ENCODE measurements at regions not wholly inside any gene's neighbourhood (a gene's known extent, or its start where the extent isn't known, plus 50 kb on each side); places are given as distances from the start of the nearest gene placed in this dataset.

DNA sequence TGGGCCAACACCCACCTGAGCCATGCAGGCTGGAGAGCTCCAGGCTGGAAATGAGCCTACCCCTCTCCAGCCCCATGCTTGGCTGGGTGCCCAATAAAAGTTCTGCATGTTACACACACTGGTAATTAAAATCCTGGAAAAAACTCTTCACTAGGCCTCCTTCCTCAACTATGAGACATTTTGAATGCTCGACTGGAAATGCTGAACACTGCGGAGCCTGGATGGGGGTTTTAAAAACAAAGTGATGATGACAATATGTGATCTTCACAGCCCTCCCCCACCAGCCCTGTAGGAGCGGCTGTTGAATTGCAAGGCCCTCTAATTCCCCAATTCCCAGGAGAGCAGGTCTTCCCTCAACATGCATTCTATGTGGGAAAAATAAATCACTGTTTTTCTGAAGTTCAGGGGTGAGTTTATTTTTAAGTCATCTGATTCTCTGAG lies 179.2 kb downstream of the TTC32 start:
- Mint-ChIP-seq H3K4me3 (no peak overlapping the region), H3K27me3 (ENCODE audit: insufficient read depth) (peaks cover 14% of the 10 kb centered on the region), H3K36me3 (ENCODE audit: low read depth) (no peaks in the 10 kb centered on the region), H3K4me1 (ENCODE audit: low read depth) (no peaks in the 10 kb centered on the region), H3K9me3 (no peaks in the 10 kb centered on the region), H3K27ac (no peak overlapping the region)
- TF ChIP-seq, protein P1, sequence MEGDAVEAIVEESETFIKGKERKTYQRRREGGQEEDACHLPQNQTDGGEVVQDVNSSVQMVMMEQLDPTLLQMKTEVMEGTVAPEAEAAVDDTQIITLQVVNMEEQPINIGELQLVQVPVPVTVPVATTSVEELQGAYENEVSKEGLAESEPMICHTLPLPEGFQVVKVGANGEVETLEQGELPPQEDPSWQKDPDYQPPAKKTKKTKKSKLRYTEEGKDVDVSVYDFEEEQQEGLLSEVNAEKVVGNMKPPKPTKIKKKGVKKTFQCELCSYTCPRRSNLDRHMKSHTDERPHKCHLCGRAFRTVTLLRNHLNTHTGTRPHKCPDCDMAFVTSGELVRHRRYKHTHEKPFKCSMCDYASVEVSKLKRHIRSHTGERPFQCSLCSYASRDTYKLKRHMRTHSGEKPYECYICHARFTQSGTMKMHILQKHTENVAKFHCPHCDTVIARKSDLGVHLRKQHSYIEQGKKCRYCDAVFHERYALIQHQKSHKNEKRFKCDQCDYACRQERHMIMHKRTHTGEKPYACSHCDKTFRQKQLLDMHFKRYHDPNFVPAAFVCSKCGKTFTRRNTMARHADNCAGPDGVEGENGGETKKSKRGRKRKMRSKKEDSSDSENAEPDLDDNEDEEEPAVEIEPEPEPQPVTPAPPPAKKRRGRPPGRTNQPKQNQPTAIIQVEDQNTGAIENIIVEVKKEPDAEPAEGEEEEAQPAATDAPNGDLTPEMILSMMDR (IDR thresholded peaks at IDR 0.05) = no peak
- DNase-seq = no peak

DNA sequence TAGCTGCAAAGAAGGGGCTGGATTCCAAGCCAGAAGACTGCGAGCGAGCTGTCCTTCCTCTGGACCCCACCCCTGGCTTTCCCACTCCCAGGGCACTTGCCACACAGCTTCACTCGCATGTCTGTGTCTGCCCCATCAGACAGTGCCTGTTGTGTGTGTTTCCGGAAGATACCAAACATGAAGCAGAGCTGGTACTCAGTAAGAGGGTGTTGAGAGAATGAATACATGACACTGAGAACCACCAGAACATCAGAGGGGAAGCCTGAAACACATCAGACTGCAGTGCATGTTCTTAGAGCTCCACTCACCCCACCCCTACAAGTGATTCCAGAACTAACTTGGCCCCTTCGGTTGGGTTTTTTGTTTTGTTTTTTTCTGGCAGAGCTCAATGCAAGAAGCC lies 181.5 kb downstream of the TTC32 start:
- H3K4me1 Mint-ChIP-seq (ENCODE audit: low read depth) = no peaks in the 10 kb centered on the region
- no peak for DNase-seq

DNA sequence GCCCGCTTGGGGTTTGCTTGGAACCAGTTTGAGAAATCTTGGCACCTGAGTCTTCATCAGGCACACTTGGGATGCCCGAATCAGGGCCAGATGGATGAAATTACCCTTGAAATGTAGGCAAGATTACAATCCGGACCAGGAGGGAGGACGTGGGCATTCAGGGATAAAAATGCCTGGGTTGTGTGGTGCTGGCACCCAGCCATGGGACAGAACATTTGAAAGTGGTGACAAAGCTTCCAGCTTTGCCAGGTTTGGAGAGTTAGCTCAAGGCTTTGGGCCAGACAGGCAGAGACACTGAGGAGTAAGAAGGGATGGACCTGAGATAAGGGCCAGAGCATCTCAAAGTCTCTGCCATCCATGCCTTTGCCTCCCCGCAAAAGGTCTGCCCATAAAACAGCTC lies 182.2 kb downstream of the TTC32 start:
- Mint-ChIP-seq H3K4me1 (ENCODE audit: low read depth) (no peaks in the 10 kb centered on the region), H3K27me3 (ENCODE audit: insufficient read depth) (peaks cover 13% of the 10 kb centered on the region), H3K36me3 (ENCODE audit: low read depth) (no peaks in the 10 kb centered on the region), H3K4me3 (no peak overlapping the region), H3K9me3 (no peaks in the 10 kb centered on the region), H3K27ac (no peak overlapping the region)
- TF ChIP-seq, protein P1 (IDR thresholded peaks at IDR 0.05) = no peak
- DNase-seq = no peak

More for the DNA sequence above, 181.5 kb downstream of the TTC32 start:
- TF ChIP-seq, protein P1 (IDR thresholded peaks at IDR 0.05) = no peak
- H3K36me3 Mint-ChIP-seq (ENCODE audit: low read depth) = no peaks in the 10 kb centered on the region
- no peak overlapping the region for H3K4me3 Mint-ChIP-seq
- H3K27me3 Mint-ChIP-seq (ENCODE audit: insufficient read depth) = peaks cover 13% of the 10 kb centered on the region
- no peak overlapping the region for H3K27ac Mint-ChIP-seq
- H3K9me3 Mint-ChIP-seq = no peaks in the 10 kb centered on the region

DNA sequence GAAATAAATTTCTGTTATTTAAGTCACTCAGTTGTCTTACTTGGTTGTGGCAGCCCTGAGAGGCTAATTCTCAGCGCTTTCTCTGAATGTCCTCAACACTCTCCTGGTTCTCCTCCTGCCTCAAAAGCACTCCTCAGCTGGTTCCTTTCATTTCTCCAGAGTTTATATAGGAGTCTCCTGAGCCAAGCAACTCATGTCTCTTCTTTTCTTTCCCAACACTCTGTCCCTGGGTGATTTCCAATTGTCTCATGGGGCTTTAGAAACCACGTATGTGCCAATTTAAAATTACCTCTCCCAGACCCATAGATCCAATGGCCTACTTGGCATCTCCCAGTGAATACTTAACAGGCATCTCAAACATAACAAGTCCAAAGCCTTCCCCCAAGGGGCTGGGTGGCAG lies 184.3 kb downstream of the TTC32 start:
- DNase-seq = no peak
- H3K27ac Mint-ChIP-seq = no peak overlapping the region
- H3K4me3 Mint-ChIP-seq = no peak overlapping the region
- peaks cover 18% of the 10 kb centered on the region for H3K27me3 Mint-ChIP-seq (ENCODE audit: insufficient read depth)
- TF ChIP-seq, protein P1 (IDR thresholded peaks at IDR 0.05) = no peak
- H3K9me3 Mint-ChIP-seq = no peaks in the 10 kb centered on the region
- H3K4me1 Mint-ChIP-seq (ENCODE audit: low read depth) = no peaks in the 10 kb centered on the region
- H3K36me3 Mint-ChIP-seq (ENCODE audit: low read depth) = no peaks in the 10 kb centered on the region

DNA sequence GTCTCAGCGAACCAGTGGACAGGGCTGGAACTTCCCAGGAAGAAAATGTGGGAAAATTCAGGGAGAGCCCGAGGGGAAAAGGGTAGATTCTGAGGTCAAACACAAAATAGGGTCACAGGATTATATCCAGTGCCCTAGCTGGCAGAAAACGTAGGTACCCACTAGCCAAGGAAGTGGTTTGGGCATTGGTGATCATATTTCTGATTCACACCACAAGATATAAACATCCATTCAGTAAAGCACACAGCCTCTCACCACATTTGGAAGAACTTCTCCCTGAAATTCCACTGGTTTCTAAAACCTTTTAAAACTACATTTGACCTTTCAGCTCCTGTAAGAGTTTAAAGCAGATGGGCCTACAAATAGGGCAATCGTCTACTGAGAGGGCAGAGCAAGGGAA lies 186.9 kb downstream of the TTC32 start:
- Mint-ChIP-seq H3K9me3 (no peaks in the 10 kb centered on the region), H3K4me3 (no peak overlapping the region), H3K27me3 (ENCODE audit: insufficient read depth) (peaks cover 13% of the 10 kb centered on the region), H3K27ac (no peak overlapping the region), H3K4me1 (ENCODE audit: low read depth) (peaks cover 23% of the 10 kb centered on the region), H3K36me3 (ENCODE audit: low read depth) (no peaks in the 10 kb centered on the region)
- TF ChIP-seq, protein P1 (IDR thresholded peaks at IDR 0.05) = no peak
- no peak for DNase-seq

DNA sequence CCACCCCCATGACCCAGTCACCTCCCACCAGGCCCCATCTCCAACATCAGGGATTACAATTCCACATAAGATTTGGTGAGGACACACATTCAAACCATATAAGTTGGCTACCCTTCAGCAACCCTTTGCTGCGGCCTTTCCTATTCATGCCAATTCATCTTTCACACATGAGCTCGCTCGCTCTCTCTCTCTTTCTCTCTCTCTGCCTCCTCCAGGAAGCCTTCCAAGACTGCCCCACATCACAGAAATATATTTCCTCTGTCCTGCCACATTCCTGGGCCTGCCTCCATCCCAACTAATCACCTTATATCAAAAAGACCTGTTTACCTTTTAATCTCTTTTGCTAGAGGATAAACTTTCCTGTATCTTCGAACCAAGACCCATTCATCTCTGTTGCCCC lies 188.9 kb downstream of the TTC32 start:
- no peak overlapping the region for H3K4me3 Mint-ChIP-seq
- H3K4me1 Mint-ChIP-seq (ENCODE audit: low read depth) = peaks cover 23% of the 10 kb centered on the region
- H3K27me3 Mint-ChIP-seq (ENCODE audit: insufficient read depth) = peaks cover 9% of the 10 kb centered on the region
- no peaks in the 10 kb centered on the region for H3K36me3 Mint-ChIP-seq (ENCODE audit: low read depth)
- no peaks in the 10 kb centered on the region for H3K9me3 Mint-ChIP-seq
- peak overlapping the region; percentile 23; the same call in 1 of the 2 replicates for H3K27ac Mint-ChIP-seq
- TF ChIP-seq, protein P1 (IDR thresholded peaks at IDR 0.05) = no peak
- no peak for DNase-seq
